SU-DHL-6 (cell line): ENCODE measurements at regions not wholly inside any gene's neighbourhood (a gene's known extent, or its start where the extent isn't known, plus 50 kb on each side); places are given as distances from the start of the nearest gene placed in this dataset.

Experiments
- CTCF ChIP-seq: fragments of 200-600 bp; sonication (generic); IDR thresholded peaks from one replicate; pipeline ENCODE4 v1.5.1; 2017; ENCODE audit warnings: antibody characterized with exemption, mild to moderate bottlenecking, low read length, moderate library complexity; ENCODE audit not compliant: insufficient read depth, poor library complexity, severe bottlenecking
- EZH2phosphoT487 ChIP-seq: fragments of 200-600 bp; sonication (generic), shearing (Covaris generic); conservative IDR thresholded peaks from 2 replicates; pipeline ENCODE4 v1.6.1; 2018; ENCODE audit warnings: mild to moderate bottlenecking, antibody characterized with exemption, low read length, moderate library complexity, mixed read lengths

GRCh38 chr13:58773280-58773859 lies 1141.8 kb downstream of the PCDH17 start:
- TF ChIP-seq CTCF (no peak), EZH2phosphoT487 (no peak)
